ENCODE measurements at regions not wholly inside any gene's neighbourhood (a gene's known extent, or its start where the extent isn't known, plus 50 kb on each side); places are given as distances from the start of the nearest gene placed in this dataset.
"Not testable (repeated sequence)": the region's sequence is repeated elsewhere in the genome, so short reads cannot be mapped to it uniquely, and the experiment has no call there.

DNA sequence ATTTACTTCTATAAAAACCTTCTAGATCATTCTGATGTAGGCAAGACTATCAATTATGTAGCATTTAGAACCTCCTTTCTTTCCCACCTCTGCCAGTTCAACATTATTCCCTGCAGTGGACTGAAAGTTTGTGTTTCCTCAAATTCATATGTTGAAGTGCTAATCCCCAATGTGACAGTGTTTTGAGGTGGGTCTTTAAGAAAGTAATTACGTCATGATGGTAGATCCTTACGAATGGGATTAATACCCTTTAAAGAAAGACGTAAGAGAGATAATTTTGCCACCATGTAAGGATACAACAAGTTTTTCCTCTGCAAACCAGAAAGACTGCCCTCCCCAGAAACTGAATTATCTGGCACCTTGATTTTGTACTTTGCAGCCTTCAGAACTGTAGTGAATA lies 1489.7 kb upstream of the SEL1L start:
- DNase-seq, result no peak

GRCh38 chr14:83041224-83041623 lies 1507.6 kb upstream of the SEL1L start:
- no peak for DNase-seq

- no peak for DNase-seq
These were observed 1509.2 kb upstream of the SEL1L start for GRCh38 chr14:83042858-83043257.

DNA sequence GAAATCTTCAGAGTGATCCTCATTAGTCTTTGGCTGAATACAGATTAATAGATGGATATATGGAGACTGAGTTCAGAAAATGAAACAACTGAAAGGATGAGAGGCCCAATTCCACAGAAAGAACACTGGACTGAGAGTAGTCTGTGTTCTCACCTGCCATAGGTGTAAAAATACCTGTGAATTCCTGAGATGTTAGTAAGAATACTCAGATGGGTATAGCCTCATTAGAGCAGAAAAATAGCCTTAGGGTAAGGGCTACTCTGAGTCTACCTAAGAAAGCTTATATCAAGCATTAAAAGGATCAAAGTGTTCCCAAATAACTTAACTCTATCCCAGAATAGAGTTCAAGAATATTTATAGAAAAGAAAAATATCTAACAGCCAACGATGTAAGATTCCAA lies 1510.3 kb upstream of the SEL1L start:
- DNase-seq, result no peak

GRCh38 chr14:83047059-83047830 lies 1513.6 kb upstream of the SEL1L start:
- no peak for DNase-seq

DNA sequence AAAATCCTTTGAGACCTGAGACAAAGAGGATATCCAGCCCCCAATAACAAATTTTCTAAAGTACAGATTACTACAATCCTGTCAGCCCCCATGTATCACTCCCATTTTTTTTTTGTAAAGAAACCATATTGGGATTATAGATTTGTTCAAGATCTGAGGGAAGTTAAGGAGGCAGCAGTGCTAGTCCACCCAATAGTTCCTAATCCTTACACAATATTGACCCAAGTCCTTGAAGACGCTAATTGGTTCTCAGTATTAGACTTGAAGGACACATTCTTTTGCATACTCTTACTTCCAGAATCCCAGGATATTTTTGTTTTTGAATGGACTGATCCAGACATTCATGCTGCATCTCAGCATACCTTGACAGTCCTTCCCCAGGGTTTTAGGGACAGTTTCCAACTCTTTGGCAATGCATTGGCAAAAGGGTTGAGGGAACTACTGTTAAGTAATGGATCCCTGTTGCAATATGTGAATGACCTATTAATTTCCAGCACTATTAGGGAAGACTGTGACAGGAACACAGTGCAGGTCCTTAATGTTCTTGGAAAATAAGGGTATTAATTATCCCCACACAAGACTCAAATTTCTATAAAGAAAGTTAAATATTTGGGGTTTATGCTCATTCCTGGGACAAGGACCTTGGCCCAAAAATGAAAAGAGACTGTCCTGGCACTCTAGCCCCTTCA lies 1519.5 kb upstream of the SEL1L start:
- no peak for DNase-seq

GRCh38 chr14:83058068-83058467 lies 1524.4 kb upstream of the SEL1L start:
- no peak for DNase-seq

- peak; percentile 23 for DNase-seq
These were observed 1538.3 kb upstream of the SEL1L start for GRCh38 chr14:83071888-83072501.

DNA sequence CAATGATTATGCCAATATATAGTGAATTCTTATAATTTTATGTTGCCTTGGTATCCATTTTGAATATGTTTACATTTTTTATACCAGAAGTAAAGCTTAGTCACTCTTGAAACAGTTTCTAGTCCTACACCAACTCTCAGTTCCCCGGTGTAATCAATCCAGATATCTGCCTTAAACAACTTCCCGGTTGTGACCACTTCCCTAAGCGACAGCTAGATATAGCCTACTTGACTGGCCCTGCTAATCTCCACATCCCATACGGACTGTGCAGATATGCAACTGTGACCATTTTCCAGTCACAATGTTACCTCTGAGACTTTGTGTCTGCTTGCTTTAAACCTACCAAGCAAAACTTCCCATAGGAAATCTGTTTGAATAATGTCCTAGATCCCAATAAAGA lies 1551.5 kb upstream of the SEL1L start:
- no peak for DNase-seq

DNA sequence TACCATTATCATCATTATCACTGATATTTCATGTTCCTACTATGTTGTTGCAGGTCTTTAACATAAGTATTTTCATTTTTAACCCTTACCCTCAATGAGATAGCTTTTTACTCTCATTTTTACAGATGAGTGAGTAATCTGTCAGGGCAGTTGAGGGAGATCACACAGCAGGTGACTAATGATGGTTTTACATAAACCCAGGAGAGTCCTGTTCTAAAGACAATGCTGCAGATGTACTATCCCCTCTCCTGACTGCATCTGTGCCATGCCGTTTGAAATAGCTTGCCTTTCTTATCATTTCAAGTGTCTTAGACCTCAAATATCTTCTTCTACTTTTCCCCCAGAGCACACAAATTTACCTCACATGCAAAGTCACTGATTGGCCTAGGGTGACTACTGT lies 1552.1 kb upstream of the SEL1L start:
- DNase-seq, result no peak

- DNase-seq, result not testable (repeated sequence)
These were observed 1558.6 kb upstream of the SEL1L start for GRCh38 chr14:83091991-83092956.

DNA sequence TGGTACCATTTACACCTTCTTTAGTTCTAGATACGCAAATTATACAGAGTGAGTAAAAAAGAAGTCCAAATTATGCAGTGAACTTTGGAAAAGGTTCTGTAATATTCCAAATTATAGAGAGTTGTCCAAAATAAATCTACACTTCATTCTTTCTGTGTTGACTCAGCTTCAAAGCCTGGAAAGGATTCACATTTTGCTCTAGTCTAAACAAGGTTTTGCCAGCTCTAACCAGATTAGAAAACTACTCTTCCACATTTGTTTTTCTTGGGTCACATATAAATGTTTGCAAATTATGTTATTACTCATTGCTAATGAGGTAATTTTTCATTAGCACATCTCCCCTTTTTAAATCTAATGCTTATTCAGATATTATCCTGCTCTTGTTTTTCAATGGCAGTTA lies 1562.4 kb upstream of the SEL1L start:
- no peak for DNase-seq

- DNase-seq, result no peak
These were observed 1568.2 kb upstream of the SEL1L start for GRCh38 chr14:83101846-83102245.

DNA sequence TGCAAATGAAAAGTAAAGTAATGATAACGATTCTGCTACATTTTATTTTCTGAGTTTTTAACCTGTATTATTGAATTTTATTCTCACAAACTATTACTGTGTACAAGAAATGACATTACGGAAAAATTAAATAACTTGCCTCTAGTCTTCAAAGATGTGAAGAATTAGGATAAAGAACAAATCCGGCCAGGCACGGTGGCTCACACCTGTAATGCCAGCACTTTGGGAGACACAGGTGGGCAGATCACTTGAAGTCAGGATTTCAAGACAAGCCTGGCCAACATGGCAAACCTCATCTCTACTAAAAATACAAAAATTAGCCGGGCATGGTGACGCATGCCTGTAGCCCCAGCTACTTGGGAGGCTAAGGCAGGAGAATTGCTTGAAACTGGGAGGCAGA lies 1584.4 kb upstream of the SEL1L start:
- DNase-seq, result no peak

DNA sequence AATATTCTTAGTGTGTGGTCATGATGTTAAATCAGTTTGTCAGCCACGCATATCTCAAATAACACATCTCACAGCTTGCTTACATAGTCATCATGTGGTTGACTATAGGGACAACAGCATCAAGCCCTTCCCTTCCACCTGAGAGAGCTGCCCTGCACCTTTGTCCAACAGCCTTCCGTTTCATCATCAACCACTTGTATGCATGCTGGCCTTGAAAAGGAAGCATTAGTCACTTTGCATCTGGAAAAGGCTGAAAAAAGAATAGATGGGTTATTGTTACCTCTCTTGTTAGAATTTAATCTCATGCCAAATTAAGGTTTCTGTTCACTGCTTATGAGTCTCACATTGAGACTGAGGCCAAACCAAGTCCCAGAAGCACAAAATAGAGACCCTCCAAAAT lies 1586.5 kb upstream of the SEL1L start:
- no peak for DNase-seq

- no peak for DNase-seq
These were observed 1592.4 kb upstream of the SEL1L start for GRCh38 chr14:83126076-83126475.

- DNase-seq, result no peak
These were observed 1595.1 kb upstream of the SEL1L start for GRCh38 chr14:83128783-83129182.

- no peak for DNase-seq
These were observed 1595.8 kb upstream of the SEL1L start for GRCh38 chr14:83129496-83129895.

GRCh38 chr14:83133981-83134645 lies 1600.5 kb upstream of the SEL1L start:
- DNase-seq, result peak; percentile 85

- no peak for DNase-seq
These were observed 1607.1 kb upstream of the SEL1L start for GRCh38 chr14:83140756-83141155.

DNA sequence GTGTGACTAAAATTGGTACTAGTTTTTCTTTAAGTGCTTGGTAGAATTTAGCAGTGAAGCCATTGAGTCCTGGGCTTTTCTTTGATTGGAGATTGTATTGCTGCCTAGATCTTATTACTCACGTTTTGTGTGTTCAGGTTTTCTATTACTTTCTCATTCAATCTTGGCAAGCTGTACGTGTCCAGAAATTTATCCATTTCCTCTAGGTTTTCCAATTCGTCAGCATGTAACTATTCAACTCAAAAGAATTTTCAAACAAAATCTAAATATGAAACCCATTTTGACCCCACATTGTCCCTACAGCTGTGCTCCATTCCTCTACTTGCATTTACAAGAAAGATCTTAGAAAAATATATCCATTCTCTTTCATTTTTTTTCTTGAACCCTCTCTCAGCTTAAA lies 1613.4 kb upstream of the SEL1L start:
- no peak for DNase-seq

DNA sequence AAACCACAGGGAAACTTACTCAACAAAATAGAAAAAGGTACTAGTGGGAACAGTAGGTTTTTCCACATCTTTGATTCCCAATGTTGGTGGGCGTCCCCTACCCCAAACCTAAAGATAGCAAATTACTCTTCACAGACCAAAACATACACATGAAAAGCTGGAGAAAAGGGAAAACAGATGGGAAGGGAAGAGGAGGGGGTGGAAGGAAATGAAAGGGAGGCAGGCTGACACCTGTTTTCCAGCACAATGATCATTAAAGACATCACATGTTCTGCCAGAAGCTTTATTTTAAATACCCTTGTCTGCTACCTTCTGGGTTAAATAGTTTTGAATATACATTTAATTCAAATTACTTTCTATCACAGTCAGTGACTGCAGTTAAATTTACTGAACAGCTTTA lies 1617.9 kb upstream of the SEL1L start:
- no peak for DNase-seq
